ENCODE measurements at regions not wholly inside any gene's neighbourhood (a gene's known extent, or its start where the extent isn't known, plus 50 kb on each side); places are given as distances from the start of the nearest gene placed in this dataset.

DNA sequence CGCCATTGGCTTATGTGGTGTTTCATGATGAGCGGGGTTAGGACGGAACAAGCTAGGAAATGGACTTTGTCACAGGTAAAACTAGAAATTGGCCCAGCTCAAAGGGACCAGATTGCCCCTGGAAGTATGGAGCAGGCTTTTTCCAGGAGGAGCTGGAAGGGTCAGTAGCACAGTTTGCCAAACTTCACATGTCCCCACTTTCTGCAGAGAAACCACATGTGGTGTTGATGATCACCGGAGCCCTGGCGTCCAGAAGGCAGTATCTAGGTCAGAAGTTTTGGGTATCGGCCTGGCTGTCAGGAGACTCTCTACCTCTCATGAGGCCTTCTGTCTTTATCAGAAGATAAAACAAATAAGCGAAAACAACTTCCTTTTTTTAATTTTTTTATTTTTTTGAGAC, 248.5 kb downstream of the SOX9 start:
- TF ChIP-seq, protein P1, sequence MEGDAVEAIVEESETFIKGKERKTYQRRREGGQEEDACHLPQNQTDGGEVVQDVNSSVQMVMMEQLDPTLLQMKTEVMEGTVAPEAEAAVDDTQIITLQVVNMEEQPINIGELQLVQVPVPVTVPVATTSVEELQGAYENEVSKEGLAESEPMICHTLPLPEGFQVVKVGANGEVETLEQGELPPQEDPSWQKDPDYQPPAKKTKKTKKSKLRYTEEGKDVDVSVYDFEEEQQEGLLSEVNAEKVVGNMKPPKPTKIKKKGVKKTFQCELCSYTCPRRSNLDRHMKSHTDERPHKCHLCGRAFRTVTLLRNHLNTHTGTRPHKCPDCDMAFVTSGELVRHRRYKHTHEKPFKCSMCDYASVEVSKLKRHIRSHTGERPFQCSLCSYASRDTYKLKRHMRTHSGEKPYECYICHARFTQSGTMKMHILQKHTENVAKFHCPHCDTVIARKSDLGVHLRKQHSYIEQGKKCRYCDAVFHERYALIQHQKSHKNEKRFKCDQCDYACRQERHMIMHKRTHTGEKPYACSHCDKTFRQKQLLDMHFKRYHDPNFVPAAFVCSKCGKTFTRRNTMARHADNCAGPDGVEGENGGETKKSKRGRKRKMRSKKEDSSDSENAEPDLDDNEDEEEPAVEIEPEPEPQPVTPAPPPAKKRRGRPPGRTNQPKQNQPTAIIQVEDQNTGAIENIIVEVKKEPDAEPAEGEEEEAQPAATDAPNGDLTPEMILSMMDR (IDR thresholded peaks at IDR 0.05; ENCODE audit: insufficient read depth, low read length, poor library complexity, severe bottlenecking) = no peak
- no peak for TF ChIP-seq EZH2phosphoT487 (conservative IDR thresholded peaks at IDR 0.05; ENCODE audit: low read length)
